ENCODE measurements at regions not wholly inside any gene's neighbourhood (a gene's known extent, or its start where the extent isn't known, plus 50 kb on each side); places are given as distances from the start of the nearest gene placed in this dataset.
"Not testable (repeated sequence)": the region's sequence is repeated elsewhere in the genome, so short reads cannot be mapped to it uniquely, and the experiment has no call there.

GRCh38 chr3:194884649-194885315 lies 199.1 kb downstream of the FAM43A start:
- no peak for DNase-seq

GRCh38 chr3:194885766-194886165 lies 200.1 kb downstream of the FAM43A start:
- no peak for DNase-seq

- no peak for DNase-seq
Observed at GRCh38 chr3:194886836-194887235, 201.2 kb downstream of the FAM43A start.

- DNase-seq = not testable (repeated sequence)
Observed at GRCh38 chr3:194888062-194888461, 202.4 kb downstream of the FAM43A start.

- DNase-seq = no peak
Observed at GRCh38 chr3:194888916-194889315, 203.2 kb downstream of the FAM43A start.

- no peak for DNase-seq
Observed at GRCh38 chr3:194890091-194890490, 204.4 kb downstream of the FAM43A start.

- DNase-seq = no peak
Observed at GRCh38 chr3:194893121-194893987, 207.7 kb downstream of the FAM43A start.

- DNase-seq = no peak
Observed at GRCh38 chr3:194894538-194894937, 208.9 kb downstream of the FAM43A start.

GRCh38 chr3:194900854-194901522 lies 215.3 kb downstream of the FAM43A start:
- no peak for DNase-seq

GRCh38 chr3:194903447-194903846 lies 217.8 kb downstream of the FAM43A start:
- not testable (repeated sequence) for DNase-seq

GRCh38 chr3:194904999-194905398 lies 219.3 kb downstream of the FAM43A start:
- not testable (repeated sequence) for DNase-seq

GRCh38 chr3:194905696-194906095 lies 220.0 kb downstream of the FAM43A start:
- no peak for DNase-seq

GRCh38 chr3:194906229-194906629 lies 220.5 kb downstream of the FAM43A start:
- DNase-seq = peak in 2 of 14 donors; percentile 6 to 21

GRCh38 chr3:194906970-194907629 lies 221.4 kb downstream of the FAM43A start:
- DNase-seq = no peak

- DNase-seq = no peak
Observed at GRCh38 chr3:194907811-194908210, 222.1 kb downstream of the FAM43A start.

- no peak for DNase-seq
Observed at GRCh38 chr3:194908496-194908895, 222.8 kb downstream of the FAM43A start.

GRCh38 chr3:194908972-194909371 lies 223.3 kb downstream of the FAM43A start:
- DNase-seq = no peak

GRCh38 chr3:194910414-194910984 lies 224.8 kb downstream of the FAM43A start:
- no peak for DNase-seq

GRCh38 chr3:194913316-194913715 lies 227.6 kb downstream of the FAM43A start:
- DNase-seq = no peak

GRCh38 chr3:194924889-194925288 lies 239.2 kb downstream of the FAM43A start:
- DNase-seq = not testable (repeated sequence)

GRCh38 chr3:194925614-194926013 lies 239.9 kb downstream of the FAM43A start:
- no peak for DNase-seq

- no peak for DNase-seq
Observed at GRCh38 chr3:194928227-194928626, 242.5 kb downstream of the FAM43A start.
